NOMO-1 treated with dmso at 0.1 percent for 144 hours (cell line): ENCODE measurements at regions not wholly inside any gene's neighbourhood (a gene's known extent, or its start where the extent isn't known, plus 50 kb on each side); places are given as distances from the start of the nearest gene placed in this dataset.

Experiments used
- DNase-seq: peaks from one replicate; lab custom pipeline; 2025; ENCODE audit not compliant: unreplicated experiment; lab: John Stamatoyannopoulos, UW

GRCh38 chr11:15764326-15764725 is 592.0 kb downstream of the SOX6 start:
- no peak for DNase-seq

- DNase-seq = no peak
Measured at GRCh38 chr11:15764948-15765347, 591.4 kb downstream of the SOX6 start.

DNA sequence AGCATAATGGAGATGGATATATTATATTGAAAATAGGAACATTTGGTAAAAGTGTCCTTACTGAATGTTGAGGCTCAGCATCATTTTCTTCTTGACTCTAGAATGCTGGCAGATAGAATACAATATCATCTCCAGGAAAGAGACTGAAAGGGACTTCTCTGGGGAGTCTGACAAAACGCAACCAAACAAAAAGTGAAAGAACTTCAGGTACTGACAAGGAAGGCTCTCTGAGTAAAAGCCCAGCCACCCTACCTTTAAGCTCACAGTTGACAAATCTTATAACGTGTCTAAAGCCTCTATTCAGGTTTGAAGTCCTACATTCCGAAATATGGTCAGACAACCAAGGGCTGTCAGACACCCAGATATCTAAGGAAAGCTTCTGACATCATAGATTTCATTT is 590.8 kb downstream of the SOX6 start:
- DNase-seq = no peak

DNA sequence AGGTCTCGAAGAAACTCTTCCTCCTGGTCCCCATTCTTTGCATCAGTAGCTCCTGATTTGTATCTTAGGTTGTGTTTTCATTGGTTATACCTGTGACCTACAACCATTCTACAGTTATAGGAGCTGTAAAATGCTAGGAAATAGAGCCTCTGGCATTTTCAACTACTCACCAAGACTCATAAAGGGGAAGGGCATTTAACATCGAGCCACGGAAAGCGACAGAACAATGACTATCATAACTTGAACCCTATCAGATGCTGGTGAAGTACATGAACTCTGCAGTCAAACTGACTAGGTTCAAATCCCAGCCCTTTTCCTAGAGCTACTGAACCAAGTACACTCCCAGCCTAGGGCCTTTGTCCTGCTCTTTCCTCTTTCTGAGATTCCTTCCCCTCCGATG is 588.0 kb downstream of the SOX6 start:
- no peak for DNase-seq

GRCh38 chr11:15769203-15769602 is 587.1 kb downstream of the SOX6 start:
- DNase-seq = no peak

- no peak for DNase-seq
Measured at GRCh38 chr11:15770798-15771414, 585.4 kb downstream of the SOX6 start.

- DNase-seq = no peak
Measured at GRCh38 chr11:15772547-15772946, 583.8 kb downstream of the SOX6 start.

DNA sequence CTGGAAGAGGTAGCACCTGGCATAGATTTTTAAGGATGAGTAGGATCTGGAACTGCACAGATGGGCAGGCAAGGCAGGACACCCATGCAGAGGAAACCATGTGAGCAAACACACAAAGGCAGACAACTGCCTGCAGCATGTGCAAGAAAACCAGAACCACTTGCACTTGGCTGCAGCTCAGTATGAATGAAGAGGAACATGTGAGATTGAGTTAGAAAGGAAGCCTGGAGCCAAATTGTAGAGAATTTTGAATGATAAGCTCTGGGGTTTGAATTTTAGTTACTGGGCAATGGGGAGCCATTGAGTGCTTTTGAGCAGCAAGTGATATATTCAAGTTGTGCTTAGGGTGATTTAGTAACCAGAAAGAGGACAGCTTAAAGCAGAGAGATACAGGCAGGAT is 583.4 kb downstream of the SOX6 start:
- no peak for DNase-seq

DNA sequence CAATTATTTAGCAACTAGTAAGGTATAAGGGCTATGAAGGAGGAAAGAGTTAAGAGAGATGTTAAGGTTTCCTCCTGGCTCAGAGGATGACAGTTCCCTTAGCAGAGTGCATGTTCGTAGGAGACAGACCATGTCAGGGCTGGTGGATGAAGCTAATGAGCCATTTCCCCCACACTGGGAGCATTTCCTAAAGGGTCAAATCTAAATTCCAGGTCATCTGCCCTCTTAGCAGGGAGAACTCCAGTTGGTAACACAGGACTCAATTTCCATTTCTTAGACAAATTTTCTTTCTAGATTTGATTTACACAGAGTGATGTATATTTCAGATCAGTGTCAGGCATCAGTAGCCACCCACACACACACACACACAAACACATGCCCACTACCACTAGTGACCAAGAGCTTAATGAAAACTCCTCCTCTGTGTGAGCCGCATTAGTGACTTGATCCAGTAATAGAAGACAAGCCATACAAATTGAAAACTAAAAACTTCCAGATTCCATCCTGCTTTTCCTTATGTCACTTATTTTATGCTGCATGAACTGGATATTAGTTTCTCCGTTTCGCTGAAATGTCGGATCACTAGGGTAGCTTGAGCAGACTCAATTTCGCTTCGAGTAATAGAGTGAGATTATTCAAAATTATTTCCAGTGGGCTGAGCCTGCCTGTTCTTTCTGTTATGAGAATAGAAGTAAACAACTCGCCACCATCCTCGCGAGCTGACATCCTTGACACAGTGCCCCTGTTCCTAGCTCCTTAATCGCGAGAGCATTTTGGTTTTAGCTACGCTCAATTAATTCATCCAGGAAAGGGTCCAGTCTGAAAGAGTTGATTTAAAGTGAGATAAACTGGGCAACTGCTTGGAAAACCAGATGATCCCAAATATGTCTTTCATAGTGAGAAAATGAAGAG is 582.6 kb downstream of the SOX6 start:
- DNase-seq = no peak

DNA sequence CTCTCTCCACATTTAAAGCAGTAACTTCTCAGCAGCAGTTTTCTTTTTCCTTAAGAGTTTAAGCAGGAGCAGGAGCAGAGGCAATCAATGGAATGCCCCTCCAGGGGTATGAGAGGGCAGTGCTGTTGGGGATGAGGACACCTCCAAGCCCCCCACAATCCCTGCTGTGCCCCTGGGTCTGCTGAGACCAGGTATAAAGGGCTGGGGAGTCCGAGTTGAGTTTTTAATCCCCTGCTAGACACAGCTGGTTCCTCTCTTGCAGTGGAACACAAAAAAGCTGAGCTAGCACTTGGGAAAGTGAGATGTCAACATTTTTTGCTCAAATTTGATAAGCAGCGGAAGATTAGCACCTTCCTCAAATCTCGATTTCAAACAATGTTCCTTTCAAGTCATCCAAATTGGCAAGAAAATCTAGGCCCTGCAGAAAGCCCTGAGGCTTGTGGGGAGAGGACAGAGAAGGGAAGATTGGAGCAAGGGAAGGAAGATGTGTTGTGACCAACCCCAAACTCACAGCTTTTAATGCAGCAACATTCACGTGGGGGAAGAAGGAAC is 581.9 kb downstream of the SOX6 start:
- DNase-seq = no peak

- DNase-seq = no peak
Measured at GRCh38 chr11:15775015-15775541, 581.3 kb downstream of the SOX6 start.

GRCh38 chr11:15775797-15776196 is 580.5 kb downstream of the SOX6 start:
- no peak for DNase-seq

DNA sequence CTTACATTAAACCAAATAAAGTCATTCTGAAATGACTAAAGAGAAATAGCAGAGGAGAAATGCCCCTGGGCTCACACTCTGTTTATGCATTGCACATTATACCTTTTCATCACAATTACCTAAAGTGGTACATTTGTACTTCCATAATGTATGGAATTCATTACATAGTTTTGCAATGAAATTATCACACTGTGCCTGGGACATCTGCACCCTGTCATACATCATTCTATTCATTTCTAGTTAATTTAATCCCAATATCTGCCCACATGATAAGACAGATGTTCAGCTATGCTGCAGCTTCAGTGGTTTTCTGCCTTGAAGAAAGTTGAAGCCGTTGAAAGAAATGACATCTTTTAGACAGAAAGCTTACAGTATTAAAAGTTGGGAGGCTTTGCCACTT is 580.0 kb downstream of the SOX6 start:
- DNase-seq = no peak

- DNase-seq = no peak
Measured at GRCh38 chr11:15779518-15779917, 576.8 kb downstream of the SOX6 start.

GRCh38 chr11:15780382-15780781 is 576.0 kb downstream of the SOX6 start:
- no peak for DNase-seq

GRCh38 chr11:15780837-15781236 is 575.5 kb downstream of the SOX6 start:
- DNase-seq = no peak

DNA sequence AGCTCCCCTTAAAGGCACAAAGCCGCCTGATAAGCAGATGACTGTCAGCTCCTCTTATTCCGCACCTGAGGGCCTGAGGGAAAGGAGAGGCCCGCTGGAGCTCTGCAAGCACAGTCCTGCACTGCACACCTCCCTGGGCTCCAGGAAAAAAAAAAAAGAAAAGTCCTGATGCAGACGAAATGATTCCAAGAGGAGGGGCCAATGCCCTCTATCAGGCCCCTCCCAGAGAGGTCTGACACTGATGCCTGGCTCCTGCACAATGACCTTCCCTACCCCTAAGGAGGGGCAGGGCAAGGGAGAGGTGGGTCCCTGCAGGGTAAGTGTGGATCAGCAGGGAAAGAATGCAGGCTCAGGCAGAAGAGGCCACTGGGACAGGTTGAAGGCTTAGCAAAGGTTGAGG is 572.7 kb downstream of the SOX6 start:
- no peak for DNase-seq

DNA sequence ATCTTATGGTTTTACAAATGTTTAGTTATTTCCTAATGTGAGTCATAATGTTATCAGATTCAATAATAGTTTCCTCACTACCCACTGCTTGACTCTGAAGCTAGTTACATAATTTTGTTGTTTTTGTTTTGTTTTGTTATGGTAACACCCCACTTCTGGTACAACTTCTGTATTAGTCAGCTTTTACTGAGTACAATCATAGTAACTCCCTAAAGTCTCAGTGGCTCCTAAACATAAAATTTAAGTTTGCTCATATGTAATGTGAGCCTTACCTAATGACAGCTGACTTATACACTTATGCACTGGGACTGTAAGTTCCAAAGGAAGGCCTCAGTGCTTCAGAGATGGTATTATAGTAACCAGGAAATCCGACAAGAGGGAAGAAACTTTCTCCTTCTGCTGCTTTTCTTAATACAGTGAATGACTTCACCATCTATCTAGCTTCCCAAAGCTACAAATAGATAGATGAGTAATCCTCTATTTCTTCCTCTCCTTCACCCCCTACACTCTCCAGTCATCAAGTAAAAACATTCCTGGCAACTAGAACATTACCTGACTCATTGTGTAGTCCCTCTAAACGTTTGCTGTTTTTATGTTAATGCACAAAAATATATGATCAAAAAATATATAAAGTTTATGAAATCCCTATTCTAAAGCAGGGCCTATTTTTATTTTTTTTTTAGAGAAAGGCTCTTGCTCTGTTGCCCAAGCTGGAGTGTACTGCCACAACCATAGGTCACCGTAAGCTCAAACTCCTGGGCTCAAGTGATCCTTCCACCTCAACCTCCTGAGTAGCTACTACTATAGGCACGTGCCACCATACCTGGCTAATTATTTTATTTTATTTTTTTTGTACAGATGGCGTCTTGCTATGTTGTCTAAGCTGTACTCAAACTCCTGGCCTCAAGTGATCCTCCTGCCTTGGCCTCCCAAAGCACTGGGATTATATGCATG is 563.0 kb downstream of the SOX6 start:
- no peak for DNase-seq

- DNase-seq = no peak
Measured at GRCh38 chr11:15794361-15795150, 561.8 kb downstream of the SOX6 start.

DNA sequence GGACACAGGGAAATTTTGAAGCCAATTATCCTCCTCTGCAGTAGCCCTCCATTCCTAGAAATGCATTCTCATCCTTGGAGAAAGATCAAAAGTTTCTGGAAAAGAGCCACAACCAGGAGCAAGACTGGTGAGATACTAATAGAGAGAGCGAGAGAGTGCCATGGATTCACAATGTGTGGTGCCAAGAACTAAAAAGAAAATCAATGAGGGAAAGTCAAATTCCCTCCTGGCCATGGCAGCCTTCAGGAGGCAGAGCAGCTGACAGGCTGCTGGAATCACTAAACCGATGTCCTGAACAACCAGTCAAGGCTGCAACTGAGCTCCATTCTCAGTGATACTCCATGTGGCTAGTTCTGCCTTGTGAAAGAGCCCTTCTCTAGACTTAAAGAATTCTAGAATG is 561.0 kb downstream of the SOX6 start:
- no peak for DNase-seq
